ENCODE measurements at regions not wholly inside any gene's neighbourhood (a gene's known extent, or its start where the extent isn't known, plus 50 kb on each side); places are given as distances from the start of the nearest gene placed in this dataset.

DNA sequence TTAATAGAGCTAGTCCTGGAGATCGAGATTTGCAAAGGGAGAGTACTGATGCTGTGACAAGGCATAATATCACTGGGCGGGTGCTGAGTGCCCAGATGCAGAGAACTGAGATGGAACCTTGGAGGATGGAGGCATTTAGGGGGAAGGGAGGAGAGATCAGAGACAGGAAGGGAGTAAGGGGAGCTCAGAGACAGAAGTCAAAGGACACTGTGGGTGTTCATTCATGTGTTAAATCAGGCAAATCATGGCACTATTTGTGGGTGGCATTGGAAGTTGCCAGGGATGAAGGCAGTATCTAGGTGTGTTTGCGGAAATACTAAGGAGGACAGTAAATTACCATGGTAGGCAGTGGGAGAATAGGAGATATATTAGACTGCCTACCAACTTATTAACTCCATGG, 135.0 kb downstream of the RBM46 start:
- Histone ChIP-seq H3K4me2 (ENCODE audit: low read depth, low read length, poor library complexity, severe bottlenecking) (no peak overlapping the region), H2AFZ (ENCODE audit: low read length) (no peak overlapping the region)
- no peak for TF ChIP-seq EZH2phosphoT487 (IDR thresholded peaks at IDR 0.05; ENCODE audit: borderline replicate concordance)
- TF ChIP-seq, protein P1, sequence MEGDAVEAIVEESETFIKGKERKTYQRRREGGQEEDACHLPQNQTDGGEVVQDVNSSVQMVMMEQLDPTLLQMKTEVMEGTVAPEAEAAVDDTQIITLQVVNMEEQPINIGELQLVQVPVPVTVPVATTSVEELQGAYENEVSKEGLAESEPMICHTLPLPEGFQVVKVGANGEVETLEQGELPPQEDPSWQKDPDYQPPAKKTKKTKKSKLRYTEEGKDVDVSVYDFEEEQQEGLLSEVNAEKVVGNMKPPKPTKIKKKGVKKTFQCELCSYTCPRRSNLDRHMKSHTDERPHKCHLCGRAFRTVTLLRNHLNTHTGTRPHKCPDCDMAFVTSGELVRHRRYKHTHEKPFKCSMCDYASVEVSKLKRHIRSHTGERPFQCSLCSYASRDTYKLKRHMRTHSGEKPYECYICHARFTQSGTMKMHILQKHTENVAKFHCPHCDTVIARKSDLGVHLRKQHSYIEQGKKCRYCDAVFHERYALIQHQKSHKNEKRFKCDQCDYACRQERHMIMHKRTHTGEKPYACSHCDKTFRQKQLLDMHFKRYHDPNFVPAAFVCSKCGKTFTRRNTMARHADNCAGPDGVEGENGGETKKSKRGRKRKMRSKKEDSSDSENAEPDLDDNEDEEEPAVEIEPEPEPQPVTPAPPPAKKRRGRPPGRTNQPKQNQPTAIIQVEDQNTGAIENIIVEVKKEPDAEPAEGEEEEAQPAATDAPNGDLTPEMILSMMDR (conservative IDR thresholded peaks at IDR 0.05; ENCODE audit: low read length): no peak

DNA sequence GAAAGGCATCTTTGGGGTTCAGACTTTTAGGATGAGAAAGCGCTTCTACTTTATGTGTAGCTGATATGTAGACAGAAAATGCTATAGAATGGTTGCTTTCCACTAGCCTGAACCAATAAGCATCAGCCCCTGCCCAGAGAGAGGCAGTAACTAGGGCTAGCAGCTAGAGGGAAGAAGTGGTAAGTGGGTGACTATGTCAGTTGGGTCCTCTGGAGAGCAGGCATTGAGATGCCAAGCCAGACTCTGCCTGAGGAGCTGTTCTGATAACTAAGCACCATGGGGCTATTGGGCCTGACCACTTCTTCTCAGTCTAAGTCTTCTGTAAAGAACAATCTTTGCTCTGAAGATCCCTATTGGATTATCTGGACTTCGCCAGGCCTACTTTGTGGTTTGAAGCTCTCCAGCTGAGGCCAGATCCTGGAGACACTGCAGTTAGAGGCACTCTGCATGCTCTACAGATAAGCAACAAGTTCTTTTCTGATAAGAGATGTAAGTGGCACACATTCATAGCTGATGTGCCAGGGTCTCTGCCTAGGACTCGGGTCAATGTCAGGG, 146.1 kb downstream of the RBM46 start:
- no peaks in the 10 kb centered on the region for H3K79me2 ChIP-seq (ENCODE audit: insufficient read depth, low read length)
- no peaks in the 10 kb centered on the region for H3F3A ChIP-seq (ENCODE audit: low read depth)
- H3K36me3 ChIP-seq (ENCODE audit: insufficient read depth, low read length): no peaks in the 10 kb centered on the region
- no peak overlapping the region for H2AFZ ChIP-seq (ENCODE audit: low read length)
- H3K4me3 ChIP-seq (ENCODE audit: low read length, poor library complexity, severe bottlenecking): no peak overlapping the region
- no peaks in the 10 kb centered on the region for H3K4me1 ChIP-seq (ENCODE audit: insufficient read depth, low read length, poor library complexity, severe bottlenecking)
- no peak overlapping the region for H3K9ac ChIP-seq (ENCODE audit: low read depth, low read length, poor library complexity, severe bottlenecking)
- no peaks in the 10 kb centered on the region for H4K20me1 ChIP-seq (ENCODE audit: insufficient read depth, low read length, poor library complexity, severe bottlenecking)
- H3K9me2 ChIP-seq (replicated peaks; ENCODE audit: low read depth, low read length): no peaks in the 10 kb centered on the region
- no peaks in the 10 kb centered on the region for H3K27me3 ChIP-seq (ENCODE audit: insufficient read depth, low read length, poor library complexity, severe bottlenecking)
- H3K4me2 ChIP-seq (ENCODE audit: low read depth, low read length, poor library complexity, severe bottlenecking): no peak overlapping the region
- H3K9me3 ChIP-seq (ENCODE audit: insufficient read depth, low read depth, low read length): no peaks in the 10 kb centered on the region
- TF ChIP-seq EZH2phosphoT487 (IDR thresholded peaks at IDR 0.05; ENCODE audit: borderline replicate concordance): no peak
- TF ChIP-seq, protein P1 (conservative IDR thresholded peaks at IDR 0.05; ENCODE audit: low read length): no peak

More for the DNA sequence above, 135.0 kb downstream of the RBM46 start:
- Histone ChIP-seq H3K27me3 (ENCODE audit: insufficient read depth, low read length, poor library complexity, severe bottlenecking) (no peaks in the 10 kb centered on the region), H3K9ac (ENCODE audit: low read depth, low read length, poor library complexity, severe bottlenecking) (no peak overlapping the region), H4K20me1 (ENCODE audit: insufficient read depth, low read length, poor library complexity, severe bottlenecking) (no peaks in the 10 kb centered on the region), H3F3A (ENCODE audit: low read depth) (no peaks in the 10 kb centered on the region), H3K9me2 (replicated peaks; ENCODE audit: low read depth, low read length) (no peaks in the 10 kb centered on the region), H3K36me3 (ENCODE audit: insufficient read depth, low read length) (no peaks in the 10 kb centered on the region), H3K79me2 (ENCODE audit: insufficient read depth, low read length) (no peaks in the 10 kb centered on the region), H3K4me1 (ENCODE audit: insufficient read depth, low read length, poor library complexity, severe bottlenecking) (no peaks in the 10 kb centered on the region), H3K9me3 (ENCODE audit: insufficient read depth, low read depth, low read length) (no peaks in the 10 kb centered on the region), H3K4me3 (ENCODE audit: low read length, poor library complexity, severe bottlenecking) (no peak overlapping the region)

DNA sequence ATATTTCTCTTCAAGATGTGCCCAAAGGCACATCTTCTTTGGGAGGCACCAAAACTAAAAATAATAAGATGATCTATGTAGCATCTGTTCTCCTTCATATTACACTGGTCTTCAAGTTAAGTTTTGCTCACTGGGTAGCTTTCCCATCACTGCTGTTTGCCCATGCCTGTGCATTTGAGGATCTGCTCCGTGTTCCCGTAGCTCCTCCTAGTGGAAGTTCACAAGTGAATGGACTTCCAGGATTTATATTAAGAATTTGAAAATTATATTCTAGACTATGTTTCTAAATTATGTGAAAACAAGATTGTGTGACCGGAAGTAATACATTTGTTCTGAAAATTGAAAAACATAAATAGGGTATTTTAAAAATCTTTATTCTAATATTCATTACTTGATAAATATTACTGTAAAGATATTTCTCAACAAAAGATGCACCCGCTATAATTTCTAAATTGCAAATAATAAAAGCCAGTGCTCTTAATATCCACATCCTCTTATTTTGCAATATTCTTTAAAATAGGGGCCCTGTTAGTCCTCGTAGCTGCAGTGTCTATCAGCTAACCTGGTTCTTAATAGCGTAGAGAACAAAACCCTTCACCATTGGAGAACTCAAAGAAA, 147.7 kb downstream of the RBM46 start:
- Histone ChIP-seq H4K20me1 (ENCODE audit: insufficient read depth, low read length, poor library complexity, severe bottlenecking) (no peaks in the 10 kb centered on the region), H3K9me2 (replicated peaks; ENCODE audit: low read depth, low read length) (no peaks in the 10 kb centered on the region), H3K4me3 (ENCODE audit: low read length, poor library complexity, severe bottlenecking) (no peak overlapping the region), H3K9ac (ENCODE audit: low read depth, low read length, poor library complexity, severe bottlenecking) (no peak overlapping the region), H3K79me2 (ENCODE audit: insufficient read depth, low read length) (no peaks in the 10 kb centered on the region), H2AFZ (ENCODE audit: low read length) (no peak overlapping the region), H3K36me3 (ENCODE audit: insufficient read depth, low read length) (no peaks in the 10 kb centered on the region), H3K4me2 (ENCODE audit: low read depth, low read length, poor library complexity, severe bottlenecking) (no peak overlapping the region), H3K27me3 (ENCODE audit: insufficient read depth, low read length, poor library complexity, severe bottlenecking) (no peaks in the 10 kb centered on the region), H3K4me1 (ENCODE audit: insufficient read depth, low read length, poor library complexity, severe bottlenecking) (no peaks in the 10 kb centered on the region), H3K9me3 (ENCODE audit: insufficient read depth, low read depth, low read length) (no peaks in the 10 kb centered on the region), H3F3A (ENCODE audit: low read depth) (no peaks in the 10 kb centered on the region)
- TF ChIP-seq EZH2phosphoT487 (IDR thresholded peaks at IDR 0.05; ENCODE audit: borderline replicate concordance): no peak
- TF ChIP-seq, protein P1 (conservative IDR thresholded peaks at IDR 0.05; ENCODE audit: low read length): no peak

All from Loucy (cell line).